GM19239 (cell line): ENCODE measurements at regions not wholly inside any gene's neighbourhood (a gene's known extent, or its start where the extent isn't known, plus 50 kb on each side); places are given as distances from the start of the nearest gene placed in this dataset.
"Not testable (repeated sequence)": the region's sequence is repeated elsewhere in the genome, so short reads cannot be mapped to it uniquely, and the experiment has no call there.

Experiments used
- DNase-seq: peaks from one replicate; pipeline ENCODE4 v3.0.0; 2011; ENCODE audit warnings: low spot score; ENCODE audit not compliant: insufficient read length
- FAIRE-seq: peaks from 2 replicates; lab custom pipeline; 2011; peaks lifted over from hg19 to GRCh38; lab: Jason Lieb, UNC

DNA sequence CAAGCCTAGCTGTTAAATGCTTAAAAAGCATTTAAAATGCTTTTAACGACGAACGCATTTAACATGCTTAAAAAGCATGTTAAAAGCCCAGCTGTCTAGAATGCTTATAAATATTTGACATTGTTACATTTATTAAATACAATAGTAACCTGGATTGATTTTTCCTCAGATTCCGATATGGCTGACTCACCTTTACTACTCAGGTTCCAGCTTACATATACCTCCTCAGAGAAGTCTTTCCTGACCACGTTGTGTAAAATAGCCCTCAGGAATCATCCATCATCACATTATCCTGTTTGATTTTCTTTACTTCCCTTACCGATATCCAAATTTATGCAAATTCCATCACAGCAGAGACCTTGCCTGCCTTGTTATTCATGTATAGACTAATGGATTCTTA, 51.4 kb downstream of the SLC41A2 start:
- DNase-seq, result no peak
- FAIRE-seq, result no peak

DNA sequence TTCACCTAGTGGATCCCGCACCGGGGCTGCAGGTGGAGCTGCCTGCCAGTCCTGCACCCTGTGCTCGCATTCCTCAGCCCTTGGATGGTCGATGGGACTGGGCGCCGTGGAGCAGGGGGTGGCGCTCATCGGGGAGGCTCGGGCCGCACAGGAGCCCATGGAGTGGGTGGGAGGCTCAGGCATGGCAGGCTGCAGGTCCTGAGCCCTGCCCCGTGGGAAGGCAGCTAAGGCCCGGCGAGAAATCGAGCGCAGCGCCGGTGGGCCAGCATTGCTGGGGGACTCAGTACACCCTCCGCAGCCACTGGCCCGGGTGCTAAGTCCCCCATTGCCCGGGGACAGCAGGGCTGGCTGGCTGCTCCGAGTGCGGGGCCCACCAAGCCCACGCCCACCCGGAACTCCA, 52.6 kb downstream of the SLC41A2 start:
- not testable (repeated sequence) for DNase-seq, FAIRE-seq

DNA sequence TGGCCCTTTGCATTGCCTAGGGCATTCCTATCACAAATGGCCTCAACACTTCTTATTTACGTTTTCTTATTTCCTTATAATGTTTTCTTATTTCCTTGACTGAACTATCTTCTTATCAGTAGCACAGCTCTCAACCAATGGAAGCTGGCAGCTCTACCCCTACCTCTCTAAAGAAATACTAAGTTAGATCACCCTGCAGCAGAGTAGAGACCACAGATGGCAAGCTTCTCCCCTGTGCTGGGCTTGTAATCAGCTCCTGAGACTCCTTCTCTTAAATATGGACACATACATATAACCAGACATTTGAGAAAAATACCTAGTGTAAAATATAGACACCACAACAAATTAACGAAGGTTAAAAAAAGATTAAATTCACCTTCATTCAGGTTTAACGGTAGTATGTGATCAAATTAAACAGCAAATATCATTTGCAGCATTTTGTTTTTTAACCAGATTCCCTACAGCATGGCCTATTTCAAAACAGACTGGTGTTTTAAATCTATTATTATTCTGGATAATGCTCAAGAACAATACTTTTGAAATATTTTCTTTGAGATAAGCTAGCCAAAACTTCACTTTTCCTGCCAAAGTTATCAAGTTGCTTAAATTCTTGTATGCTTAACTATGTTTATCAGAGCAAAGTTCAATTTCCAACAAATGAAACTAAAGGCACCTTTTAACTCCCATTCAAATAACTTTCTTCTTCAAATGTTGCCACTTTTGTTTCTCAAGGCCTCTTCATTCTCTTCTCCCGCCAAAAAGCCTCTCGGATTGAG, 54.3 kb downstream of the SLC41A2 start:
- DNase-seq (no peak), FAIRE-seq (no peak)

DNA sequence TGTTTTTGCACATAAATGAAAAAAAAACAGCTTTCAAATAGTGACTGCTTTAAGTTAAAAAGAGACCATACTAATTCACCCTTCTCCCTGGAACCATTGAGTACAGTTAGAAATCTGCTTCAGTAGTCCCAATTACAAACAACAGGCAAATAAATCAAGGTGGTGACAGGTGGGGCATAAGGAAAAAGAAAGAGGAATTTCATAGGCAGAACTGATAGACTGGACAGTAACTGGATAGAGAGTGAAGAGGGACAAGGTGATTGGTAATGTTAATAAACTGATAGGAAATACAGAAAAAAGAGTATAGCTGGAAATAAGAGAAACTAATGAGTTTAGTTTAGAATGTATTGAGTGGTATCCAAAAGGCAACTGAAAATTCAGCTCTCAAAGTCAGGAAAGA, 56.0 kb downstream of the SLC41A2 start:
- DNase-seq (no peak), FAIRE-seq (no peak)

DNA sequence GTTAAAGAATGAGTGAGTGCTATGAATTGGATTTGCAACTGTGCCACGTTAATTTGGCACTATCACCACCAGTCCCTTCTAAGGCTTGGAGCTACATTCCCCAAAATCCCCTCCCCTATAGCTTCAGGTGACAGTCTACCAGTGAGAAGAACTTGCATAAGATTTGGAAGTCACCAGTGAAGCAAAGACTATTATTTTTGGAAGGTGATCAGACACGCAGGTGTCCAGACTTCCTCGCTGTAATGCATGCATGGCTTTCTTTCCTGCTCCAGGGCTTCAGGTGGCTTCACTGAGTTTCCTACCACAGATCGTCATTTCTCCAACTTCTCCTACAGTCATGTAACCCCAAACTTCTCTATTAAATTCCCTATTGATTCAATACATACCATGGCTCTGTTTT, 61.4 kb downstream of the SLC41A2 start:
- FAIRE-seq (no peak), DNase-seq (no peak)

DNA sequence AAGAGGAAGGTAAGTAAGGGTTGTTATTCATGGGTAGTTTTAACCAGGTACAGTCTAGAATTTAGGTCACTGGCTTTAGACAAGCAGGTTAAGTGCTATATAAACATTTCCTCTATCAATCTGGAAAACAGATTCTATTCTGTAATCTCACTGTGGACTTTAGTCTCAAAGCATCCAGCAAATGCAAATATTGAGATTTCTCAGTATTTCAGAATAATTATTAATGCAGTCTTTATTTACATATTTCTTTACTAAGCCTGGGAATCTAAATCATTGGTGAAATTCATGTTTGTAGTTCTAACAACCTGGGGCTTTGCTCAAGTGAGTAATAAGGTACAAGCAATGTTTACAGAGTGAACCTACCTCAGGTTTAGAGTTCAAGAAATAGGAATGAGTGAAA, 61.9 kb downstream of the SLC41A2 start:
- FAIRE-seq (no peak), DNase-seq (no peak)

DNA sequence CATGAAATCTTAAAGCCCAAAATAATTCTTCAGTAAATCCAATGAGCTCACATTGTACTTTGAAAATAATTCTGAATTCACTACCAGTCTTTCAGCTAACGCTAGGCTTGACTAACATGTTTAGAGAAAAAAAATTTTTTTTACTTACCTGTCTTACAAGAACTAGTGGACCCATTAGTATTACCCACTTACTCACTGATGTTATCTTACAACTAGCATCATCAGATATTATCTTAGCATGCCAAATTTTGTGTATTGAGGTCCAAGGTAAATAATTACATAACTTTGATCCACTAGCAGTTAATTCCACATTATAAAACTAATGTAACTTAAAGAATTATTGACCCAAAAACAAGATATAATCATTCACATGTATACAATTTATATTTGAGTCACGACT, 62.7 kb downstream of the SLC41A2 start:
- DNase-seq (no peak), FAIRE-seq (no peak)

DNA sequence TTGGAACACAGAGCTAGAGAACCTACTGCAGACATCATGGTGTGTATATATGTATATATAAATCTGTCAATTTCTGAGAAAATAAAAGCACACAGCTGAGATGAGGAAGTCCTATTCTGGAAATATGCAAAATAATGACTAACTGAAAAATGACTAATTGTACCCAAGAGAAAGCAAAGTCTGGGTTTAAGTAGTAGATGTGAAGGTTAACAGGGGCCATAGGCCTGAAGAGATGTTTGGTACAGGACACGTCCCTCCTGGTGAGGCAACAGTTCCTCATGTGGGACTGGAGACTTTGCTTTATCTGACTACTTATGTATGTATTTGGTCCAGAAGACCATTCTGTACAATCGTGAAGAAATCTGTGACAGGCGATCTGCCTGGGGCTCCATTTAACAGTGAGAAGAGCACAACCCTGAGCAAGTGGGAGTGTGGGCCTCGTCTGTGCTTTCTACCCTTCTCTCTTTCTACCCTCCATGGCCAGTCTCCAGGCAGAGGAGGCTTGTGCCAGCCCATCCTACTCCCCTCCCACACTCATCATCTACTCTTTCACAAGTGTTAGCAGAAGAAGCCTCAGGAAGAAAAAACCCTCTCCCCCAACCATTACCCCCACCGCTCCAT, 67.5 kb downstream of the SLC41A2 start:
- no peak for DNase-seq
- FAIRE-seq, result peak; percentile 58

DNA sequence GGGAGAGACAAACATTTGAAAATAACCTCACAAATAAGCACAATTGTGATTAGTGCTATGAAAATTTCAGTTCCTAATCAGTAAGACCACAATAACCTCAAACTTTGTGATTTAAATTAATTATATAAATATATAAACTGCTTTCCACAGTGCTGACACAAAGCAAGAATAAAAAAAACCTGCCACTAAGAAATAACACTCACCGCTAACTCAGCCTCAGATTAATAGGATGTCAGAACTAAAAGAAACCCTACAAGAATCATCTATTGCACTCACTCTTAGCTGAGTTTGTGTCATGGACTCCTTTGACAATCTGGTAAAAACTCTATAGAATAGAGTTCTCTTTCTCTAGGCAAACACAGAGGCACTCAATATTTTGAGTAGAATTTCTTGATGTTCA, 68.4 kb downstream of the SLC41A2 start:
- FAIRE-seq (no peak), DNase-seq (no peak)

DNA sequence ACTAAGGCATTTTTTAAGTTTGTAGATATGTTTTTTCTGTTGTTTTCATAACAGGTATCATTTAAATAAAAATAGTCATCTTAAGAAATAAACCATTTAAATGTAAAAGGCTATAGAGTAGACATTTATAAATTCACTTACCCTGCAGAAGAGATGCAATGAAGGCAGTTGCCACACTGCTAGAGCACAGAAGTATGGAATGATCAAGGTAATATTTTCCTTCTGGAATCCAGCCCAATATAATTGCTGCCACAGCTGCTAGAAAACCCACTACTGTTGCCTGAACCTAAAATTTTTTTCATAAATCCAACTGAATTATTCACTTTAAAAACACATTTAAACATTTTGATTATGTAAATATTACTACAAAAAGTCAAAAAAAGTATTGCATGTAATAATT, 69.2 kb downstream of the SLC41A2 start:
- DNase-seq, result no peak
- no peak for FAIRE-seq

DNA sequence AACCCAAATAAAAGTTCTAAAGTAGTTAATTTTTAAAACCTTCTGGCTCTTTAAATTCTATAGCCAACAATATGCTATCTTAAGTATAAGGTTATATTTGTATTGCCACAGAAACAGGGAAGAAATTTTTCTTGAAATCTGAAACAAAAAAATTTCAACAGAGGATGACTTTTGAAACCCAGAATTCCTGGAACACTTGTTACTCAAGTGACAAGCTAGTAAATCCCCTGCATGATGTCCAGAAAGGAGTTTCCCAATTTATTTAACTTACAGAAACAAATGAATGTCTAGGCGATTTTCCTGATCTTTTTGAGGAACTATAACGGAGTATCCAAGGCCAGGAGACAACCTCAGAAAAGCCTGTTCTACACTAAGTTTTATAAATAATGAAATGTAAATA, 69.6 kb downstream of the SLC41A2 start:
- no peak for DNase-seq
- no peak for FAIRE-seq

DNA sequence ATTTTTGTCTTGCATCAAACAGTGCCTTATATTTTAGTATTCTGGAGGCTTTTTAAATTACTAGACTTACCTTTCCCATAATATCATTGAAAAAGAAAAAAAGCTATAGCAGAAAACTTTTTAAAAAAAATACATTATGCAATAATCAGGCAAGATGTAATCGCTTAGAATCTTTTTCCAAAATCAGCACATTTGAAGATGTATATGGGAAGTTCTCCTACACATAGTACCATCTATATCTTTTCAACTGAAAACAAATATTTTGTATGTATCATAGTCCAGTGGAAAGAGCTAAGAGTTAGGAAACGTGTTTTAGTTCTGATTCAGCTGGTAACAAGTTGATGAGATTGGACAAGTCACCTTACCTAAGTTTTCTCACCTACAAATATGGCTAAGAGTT, 70.6 kb downstream of the SLC41A2 start:
- FAIRE-seq, result no peak

DNA sequence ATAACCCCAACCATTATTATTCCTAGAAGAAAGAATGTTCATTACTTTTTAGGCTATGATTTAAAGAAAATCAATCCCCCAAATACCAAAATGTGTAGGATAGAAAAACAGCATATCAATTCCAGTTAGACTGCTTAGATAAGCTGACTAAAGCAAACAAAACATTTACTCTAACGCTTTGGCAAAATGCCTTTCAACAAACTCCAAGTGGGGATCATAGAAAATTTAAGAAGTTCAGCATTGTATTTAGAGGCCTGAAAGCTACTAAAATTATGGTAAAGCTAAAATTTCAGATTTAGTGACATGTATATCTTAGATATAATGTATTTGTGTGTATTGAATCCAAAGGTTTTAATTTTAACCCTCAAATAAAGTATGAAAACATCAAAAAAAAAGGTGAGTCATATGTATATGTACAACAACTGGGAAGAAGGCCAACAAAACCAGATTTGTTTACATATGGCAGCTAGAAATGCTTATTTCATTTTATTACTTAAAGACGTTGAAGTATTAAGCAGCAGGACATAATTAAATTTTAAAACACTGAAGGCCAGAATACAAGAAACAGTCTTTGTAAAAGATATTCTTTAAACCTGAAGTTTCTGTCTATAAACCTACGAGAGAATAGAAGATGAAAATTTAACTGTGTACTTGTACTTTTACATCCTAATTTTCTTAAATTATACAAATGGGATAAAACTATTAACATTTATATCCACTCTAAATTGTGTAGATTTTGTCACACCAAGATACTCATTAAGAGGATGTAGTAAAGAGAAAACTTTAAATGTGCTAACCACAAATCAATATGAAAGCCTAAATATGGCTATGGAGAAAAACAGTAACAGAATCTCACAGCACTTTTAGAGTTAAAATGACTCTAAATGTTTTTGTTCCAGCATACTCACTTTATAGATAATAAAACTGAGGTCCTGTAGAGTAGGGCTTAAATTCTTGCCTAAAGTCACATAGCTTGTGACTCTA, 71.4 kb downstream of the SLC41A2 start:
- no peak for DNase-seq
- no peak for FAIRE-seq

More for the DNA sequence above, 70.6 kb downstream of the SLC41A2 start:
- no peak for DNase-seq

DNA sequence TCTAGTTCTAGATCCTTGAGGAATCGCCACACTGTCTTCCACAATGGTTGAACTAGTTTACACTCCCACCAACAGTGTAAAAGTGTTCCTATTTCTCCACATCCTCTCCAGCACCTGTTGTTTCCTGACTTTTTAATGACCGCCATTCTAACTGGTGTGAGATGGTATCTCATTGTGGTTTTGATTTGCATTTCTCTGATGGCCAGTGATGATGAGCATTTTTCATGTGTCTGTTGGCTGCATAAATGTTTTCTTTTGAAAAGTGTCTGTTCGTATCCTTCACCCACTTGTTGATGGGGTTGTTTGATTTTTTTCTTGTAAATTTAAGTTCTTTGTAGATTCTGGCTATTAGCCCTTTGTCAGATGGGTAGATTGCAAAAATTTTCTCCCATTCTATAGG, 79.2 kb downstream of the SLC41A2 start:
- FAIRE-seq, DNase-seq: not testable (repeated sequence)

DNA sequence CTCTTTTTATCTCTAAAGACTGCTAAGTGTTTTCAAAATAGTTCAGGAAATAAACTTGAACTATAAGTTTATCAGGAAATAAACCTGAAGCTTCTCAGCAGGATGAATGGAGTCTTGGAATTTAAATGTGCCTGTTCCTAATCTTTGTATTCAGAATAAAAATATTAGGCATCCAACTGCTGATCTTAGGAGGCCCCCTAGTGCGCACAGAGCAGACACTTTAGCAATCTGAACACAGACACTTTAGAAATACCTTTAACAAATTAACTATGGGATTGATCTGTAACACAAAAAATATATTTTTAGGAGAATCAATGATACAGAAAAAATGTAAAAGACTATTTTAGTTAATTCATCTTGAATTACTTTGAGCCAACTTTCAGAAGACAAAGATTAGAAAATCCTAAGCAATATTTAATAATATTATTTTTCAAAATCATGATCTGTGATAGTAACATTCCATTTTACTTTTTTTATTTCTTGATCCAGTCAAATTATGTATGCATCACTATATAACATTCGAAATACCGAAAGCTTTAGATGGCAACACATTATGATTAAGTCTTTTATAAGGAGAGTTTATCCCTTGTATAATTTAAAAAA, 80.9 kb downstream of the SLC41A2 start:
- FAIRE-seq (peak; percentile 72), DNase-seq (no peak)

DNA sequence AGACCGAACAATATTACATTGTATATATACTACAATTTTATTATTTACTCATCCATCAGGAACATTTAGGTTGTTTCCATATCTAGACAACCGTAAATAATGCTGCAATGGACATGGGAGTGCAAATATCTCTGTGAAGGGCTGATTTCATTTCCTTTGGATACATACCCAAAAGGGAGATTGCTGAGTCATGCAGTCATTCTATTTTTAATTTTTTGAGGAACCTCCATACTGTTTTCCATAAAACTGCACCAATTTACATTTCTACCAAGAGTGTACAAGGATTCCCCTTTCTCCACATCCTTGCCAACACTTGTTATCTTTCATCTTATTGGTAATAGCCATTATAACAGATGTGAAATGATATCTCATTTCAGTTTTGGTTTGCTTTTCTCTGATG, 84.7 kb downstream of the SLC41A2 start:
- FAIRE-seq, result no peak

DNA sequence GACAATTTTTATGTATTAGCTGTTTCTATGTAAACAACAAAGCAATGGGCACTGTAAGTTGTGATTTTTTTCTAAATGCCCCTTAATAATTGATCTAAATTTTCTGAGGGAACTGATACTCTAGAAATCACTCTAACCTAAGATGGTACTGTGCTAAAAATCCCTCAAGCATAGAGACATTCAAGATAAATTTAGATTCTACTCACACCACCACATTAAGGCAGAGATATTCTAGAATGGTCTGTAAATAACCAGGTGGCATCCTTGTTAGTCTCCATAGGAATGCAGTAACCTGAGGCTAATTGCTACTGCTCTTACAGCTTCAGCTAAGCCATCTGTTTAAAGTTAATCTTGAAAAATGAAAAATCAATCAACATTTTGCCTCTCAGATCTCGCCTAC, 87.3 kb downstream of the SLC41A2 start:
- no peak for DNase-seq
- peak; percentile 60 for FAIRE-seq

More for the DNA sequence above, 84.7 kb downstream of the SLC41A2 start:
- no peak for DNase-seq

DNA sequence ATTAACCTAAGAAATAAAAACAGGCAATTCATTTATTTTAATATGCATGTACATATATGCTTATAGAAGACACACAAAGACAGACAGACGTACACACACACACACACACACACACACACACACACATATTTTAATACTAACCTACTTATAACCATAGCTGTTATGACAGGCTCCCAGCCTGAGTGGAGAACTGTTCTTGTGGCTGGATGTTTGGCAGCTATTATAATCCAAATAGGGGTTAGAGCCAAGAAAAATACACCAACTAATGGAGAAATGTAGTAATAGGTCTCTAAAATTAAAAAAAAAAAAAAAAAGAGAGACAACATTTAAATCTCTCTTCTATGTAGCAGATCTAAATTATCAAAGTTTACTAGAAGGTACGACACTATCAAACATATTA, 91.8 kb downstream of the SLC41A2 start:
- FAIRE-seq, result no peak
- no peak for DNase-seq

DNA sequence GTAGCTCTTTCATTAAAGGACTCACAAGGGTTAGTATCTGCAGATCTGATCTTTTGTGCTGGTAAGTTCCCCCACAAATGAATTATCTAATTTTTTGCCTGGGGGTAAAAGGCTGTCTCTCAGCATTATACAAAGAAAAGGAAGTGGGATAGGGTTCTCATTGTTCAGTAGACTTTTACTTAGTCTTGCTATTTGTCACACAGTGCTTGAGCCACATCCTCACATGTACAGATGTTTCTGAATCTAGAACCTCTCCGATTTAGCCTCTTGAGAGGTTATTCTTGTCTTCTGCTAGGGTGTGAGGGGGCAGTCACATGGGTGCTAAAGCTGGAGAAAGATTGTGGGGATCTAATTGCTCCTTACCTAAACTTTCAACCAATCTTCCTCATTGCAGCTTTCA, 93.0 kb downstream of the SLC41A2 start:
- DNase-seq (no peak), FAIRE-seq (no peak)

DNA sequence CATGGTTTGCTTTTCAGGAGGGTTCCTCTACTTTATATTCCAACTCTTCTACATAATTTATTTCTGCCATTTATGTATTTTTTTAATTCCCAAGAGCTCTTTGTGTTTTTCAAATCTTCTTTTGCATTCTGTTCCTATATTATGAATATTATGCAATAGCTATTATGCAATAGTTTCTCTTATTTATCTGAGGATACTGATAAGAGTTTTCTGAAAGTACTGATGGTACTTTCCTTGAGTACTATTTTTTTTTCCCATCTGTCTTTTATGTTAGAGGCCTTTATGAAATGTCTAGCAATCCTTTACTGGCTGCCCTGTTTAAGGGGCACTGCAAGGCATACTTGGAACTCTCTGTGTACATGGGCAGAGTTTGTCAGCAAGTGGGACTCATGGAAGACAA, 93.4 kb downstream of the SLC41A2 start:
- no peak for DNase-seq
- FAIRE-seq, result no peak
